ENCODE measurements at regions not wholly inside any gene's neighbourhood (a gene's known extent, or its start where the extent isn't known, plus 50 kb on each side); places are given as distances from the start of the nearest gene placed in this dataset.

DNA sequence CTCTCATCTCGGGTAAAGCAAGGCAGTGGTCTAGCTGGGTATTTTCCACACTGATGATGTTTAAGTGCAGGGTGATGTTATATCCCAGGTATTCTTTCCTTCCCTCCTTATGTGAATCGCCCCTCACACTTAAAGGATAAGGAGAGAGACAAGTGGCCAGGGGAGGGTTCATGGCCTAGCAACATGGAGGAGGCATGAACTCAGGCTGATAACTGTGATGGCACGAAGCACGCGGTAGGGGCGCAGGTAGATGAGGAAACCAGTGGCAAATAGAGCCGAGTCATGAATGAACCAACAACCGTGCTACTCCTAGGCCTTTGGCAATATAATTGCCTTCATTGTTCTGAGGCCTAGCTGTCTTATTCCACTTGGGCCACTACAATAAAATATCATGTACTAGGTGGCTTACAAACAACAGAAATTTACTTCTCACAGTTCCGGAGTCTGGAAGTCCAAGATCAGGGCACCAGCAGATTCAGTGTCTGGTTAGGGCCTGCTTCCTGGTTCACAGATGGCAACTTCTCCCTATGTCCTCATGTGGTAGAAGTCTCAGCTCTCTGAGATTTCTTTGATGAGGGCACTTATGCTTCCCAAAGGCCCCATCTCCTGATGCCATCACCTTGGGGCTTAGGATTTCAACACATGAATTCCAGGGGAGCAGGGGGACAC, 56.0 kb upstream of the PIK3CG start:
- DNase-seq (ENCODE audit: low read depth), result no peak

DNA sequence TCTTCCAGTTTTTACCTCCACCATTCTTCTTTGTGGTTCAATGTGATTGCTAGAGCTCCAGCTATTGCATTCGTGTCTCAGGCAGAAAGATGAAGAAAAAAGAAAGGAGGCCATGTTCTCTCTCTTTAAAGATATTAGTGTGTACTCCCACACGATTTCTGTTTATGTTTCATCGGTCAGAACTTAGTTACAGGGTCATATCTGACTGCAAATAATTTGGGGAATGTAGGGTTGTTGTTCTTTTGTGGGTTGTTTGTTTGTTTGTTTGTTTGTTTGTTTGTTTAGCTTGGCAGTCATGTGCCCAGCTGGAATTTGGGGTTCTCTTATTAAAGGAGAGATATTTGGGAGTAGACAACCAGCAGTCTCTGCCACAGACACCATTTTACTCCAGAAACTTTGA, 53.6 kb upstream of the PIK3CG start:
- DNase-seq (ENCODE audit: low read depth), result no peak

DNA sequence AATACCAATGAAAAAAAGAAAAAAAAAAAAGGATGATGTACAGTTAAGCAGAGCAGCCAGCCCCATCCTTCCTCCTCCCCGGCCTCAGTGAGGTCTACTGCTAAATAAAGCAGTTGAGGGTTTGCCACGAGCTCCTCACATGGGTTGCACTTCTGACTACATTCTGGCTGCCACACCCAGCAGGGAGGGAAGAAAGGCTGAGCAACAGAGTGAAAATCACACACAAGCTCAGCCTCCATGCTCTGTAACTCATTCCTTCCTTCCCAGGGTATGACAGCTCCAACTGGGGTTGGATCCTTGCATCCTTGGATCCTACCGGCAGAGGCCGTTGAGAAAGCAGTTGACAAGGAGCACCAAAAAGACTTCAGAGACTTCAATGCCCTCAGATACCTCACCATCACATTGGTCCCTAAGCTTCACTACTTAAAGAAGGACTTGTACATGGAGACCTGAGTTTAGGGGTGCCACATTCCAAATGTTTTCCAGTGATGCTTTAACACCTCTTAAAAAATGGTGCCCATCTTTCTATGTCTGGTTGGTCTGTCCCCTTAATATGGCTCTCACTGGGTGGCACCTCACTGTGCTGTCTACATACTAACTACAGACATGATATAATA, 52.9 kb upstream of the PIK3CG start:
- DNase-seq (ENCODE audit: low read depth), result no peak

DNA sequence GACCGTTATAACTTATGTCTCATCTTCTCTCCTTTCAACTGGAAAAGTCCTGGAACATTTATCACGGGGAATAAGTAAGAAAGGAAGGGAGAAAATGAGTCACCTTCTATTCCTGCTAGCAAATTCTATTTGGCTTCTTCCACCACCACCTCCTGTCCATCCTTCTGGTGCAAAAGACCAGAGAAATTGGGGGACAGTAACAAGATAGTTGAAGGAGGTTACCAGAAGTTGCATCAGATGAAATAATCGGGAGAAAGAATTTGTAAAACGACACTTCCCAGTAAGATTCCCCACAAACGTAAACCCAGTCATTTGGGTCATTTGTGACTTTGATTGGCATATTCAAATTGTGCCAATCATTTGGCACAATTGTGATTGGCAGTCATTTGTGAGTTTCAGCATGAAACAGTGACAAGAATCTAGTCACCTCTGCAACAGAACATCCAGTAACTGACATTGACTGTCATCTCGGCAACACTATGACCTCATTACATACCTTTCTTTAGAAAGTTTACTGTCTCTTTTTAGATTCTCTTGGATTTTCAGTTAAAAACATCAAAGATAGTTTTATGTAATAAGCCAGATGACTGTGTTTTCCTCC, 51.3 kb upstream of the PIK3CG start:
- DNase-seq (ENCODE audit: low read depth), result peak; percentile 52

DNA sequence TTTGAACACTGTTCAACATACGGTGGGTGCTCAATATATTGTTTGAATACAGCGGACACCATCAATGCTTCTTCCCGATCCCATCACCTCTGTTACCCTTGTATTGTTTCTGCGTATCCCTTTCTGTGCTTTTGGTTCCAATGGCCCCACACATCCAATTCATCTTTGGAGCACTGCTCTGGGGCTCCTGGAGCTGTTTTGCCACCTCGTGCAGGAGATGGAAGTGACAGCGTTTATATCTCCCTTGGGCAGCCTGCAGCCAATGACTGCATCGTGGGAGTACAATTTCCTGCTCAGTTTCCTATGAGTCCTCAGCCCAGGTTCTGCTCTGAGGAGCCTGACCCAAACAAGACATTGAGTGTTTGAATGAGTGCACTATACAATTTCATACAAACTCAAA, 50.2 kb upstream of the PIK3CG start:
- DNase-seq (ENCODE audit: low read depth), result no peak

Data from RPMI7951 (cell line).